ENCODE measurements at regions not wholly inside any gene's neighbourhood (a gene's known extent, or its start where the extent isn't known, plus 50 kb on each side); places are given as distances from the start of the nearest gene placed in this dataset.

DNA sequence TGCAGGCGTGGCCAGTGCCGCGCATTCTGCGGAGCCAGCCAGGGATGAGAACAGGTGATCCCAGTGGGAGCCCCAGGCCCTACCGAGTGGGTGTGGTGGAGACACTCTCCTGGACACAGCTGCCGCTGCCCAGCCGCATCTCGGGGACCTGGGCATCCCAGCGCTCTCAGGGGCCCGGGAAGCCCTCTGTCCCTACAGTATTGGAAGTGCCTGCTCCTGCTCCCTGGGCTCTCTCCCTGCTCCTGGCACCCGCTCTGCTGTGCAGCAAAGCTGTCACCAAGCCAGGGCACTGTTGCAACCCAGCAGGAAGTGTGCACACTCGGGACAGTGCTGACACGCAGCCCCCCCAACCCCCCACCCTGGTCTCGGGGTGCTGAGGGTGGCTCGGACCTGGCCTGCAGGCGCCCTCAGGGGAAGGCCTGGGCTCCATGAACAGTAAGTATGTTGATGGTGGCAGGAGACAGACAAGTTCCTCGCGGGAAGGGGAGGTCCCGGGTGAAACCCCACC lies 1177.4 kb upstream of the GBE1 start:
- no peak for TF ChIP-seq POLR2AphosphoS5 (IDR thresholded peaks at IDR 0.05)
- no peak for TF ChIP-seq EP300 (IDR thresholded peaks at IDR 0.05)
- TF ChIP-seq POLR2A (IDR thresholded peaks at IDR 0.05), result no peak
- TF ChIP-seq, protein P1, sequence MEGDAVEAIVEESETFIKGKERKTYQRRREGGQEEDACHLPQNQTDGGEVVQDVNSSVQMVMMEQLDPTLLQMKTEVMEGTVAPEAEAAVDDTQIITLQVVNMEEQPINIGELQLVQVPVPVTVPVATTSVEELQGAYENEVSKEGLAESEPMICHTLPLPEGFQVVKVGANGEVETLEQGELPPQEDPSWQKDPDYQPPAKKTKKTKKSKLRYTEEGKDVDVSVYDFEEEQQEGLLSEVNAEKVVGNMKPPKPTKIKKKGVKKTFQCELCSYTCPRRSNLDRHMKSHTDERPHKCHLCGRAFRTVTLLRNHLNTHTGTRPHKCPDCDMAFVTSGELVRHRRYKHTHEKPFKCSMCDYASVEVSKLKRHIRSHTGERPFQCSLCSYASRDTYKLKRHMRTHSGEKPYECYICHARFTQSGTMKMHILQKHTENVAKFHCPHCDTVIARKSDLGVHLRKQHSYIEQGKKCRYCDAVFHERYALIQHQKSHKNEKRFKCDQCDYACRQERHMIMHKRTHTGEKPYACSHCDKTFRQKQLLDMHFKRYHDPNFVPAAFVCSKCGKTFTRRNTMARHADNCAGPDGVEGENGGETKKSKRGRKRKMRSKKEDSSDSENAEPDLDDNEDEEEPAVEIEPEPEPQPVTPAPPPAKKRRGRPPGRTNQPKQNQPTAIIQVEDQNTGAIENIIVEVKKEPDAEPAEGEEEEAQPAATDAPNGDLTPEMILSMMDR (IDR thresholded peaks at IDR 0.05), result no peak
- Histone ChIP-seq H3K27ac (no peak overlapping the region), H3K36me3 (no peaks in the 10 kb centered on the region), H3K4me1 (no peaks in the 10 kb centered on the region), H3K9me3 (peaks cover 0 to 21% (median 1%) of the 10 kb centered on the region in 4 donors), H3K27me3 (no peaks in the 10 kb centered on the region), H3K4me3 (no peak overlapping the region)
- DNase-seq (peak in 1 of 2 donors; percentile 68), ATAC-seq (ENCODE audit: low FRiP score in 2 of 2) (peak; percentile 12 to 62)
- 91 to 94% methylated on average over 10 to 17 of the region's 19 CpGs for WGBS, 2 donors

DNA sequence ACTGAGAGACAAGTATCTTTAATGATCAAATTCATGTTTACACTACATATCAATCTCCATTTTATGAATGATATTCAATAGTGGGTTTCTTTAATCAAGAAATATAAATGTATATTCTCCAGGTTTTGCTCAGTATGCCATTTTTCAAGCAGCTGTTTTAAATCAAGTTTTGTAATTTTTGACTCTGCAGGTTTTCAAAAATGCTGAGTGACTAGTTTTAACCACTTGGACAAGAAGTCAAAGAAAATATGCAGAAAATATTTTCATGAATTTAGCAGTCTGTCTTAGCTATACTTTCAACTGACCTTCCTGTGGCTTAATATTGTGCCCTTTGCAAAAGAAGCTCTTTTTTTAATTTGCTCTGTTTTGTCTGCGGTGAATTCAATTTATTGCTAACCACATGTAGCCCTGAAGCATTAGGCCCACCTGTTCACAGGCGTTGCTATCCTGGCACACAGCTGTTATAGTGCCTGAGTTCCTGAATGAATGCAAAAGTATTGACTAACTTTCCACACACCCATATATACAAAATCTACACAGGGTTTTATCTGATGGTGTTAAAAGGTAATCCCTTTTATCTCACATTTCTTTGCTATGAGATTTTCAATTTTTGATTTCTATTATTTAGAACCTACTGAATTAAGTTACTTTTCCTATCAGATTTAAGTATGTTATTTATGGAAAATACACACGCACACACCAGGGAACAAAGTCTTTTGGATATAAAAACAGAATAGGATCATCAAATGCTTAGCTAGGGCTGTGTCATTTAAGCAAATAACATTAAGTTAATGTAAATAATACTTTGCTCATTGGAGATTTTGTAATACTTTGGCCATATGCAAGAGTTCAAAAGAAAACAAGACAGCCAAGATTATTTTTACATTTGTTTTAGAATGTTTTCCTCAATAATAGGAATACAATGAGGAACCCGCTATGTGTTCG lies 1166.1 kb upstream of the GBE1 start:
- no peaks in the 10 kb centered on the region for H3K36me3 ChIP-seq
- ATAC-seq (ENCODE audit: low FRiP score in 2 of 2) (no peak), DNase-seq (no peak)
- H3K4me1 ChIP-seq, result no peaks in the 10 kb centered on the region
- no peak overlapping the region for H3K4me3 ChIP-seq
- no peaks in the 10 kb centered on the region for H3K9me3 ChIP-seq
- no peak overlapping the region for H3K27ac ChIP-seq
- H3K27me3 ChIP-seq, result no peaks in the 10 kb centered on the region
- WGBS, 2 donors, result 77 to 79% methylated on average over 5 of the region's 5 CpGs
- no peak for TF ChIP-seq EP300 (IDR thresholded peaks at IDR 0.05)
- TF ChIP-seq POLR2A (IDR thresholded peaks at IDR 0.05), result no peak
- no peak for TF ChIP-seq POLR2AphosphoS5 (IDR thresholded peaks at IDR 0.05)
- TF ChIP-seq, protein P1 (IDR thresholded peaks at IDR 0.05), result no peak

DNA sequence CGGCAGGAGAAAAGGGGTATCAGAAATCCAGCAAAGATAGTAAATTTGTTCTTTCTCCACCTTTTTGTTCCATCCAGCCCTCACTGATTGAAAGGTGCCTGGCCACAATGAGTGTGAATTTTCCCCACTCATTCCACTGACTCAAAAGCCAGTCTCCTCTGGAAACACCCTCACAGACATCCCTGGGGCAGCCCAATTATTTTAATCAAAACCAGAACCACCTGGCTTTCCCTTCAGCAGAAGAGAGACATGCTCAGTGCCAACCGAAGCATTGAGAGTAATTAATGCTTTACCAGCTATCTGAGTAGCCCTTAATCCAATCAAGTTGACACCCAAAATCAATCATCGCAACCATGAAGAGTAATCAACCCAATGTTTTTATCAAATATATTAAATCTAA lies 1129.6 kb upstream of the GBE1 start:
- Histone ChIP-seq H3K9me3 (no peaks in the 10 kb centered on the region), H3K4me1 (no peaks in the 10 kb centered on the region), H3K27ac (no peak overlapping the region), H3K4me3 (no peak overlapping the region), H3K27me3 (no peaks in the 10 kb centered on the region), H3K36me3 (no peaks in the 10 kb centered on the region)
- TF ChIP-seq, protein P1 (IDR thresholded peaks at IDR 0.05), result no peak
- TF ChIP-seq POLR2A (IDR thresholded peaks at IDR 0.05), result no peak
- ATAC-seq (ENCODE audit: low FRiP score in 2 of 2) (no peak), DNase-seq (no peak)
- 65 to 94% methylated on average over 3 of the region's 3 CpGs for WGBS, 2 donors

DNA sequence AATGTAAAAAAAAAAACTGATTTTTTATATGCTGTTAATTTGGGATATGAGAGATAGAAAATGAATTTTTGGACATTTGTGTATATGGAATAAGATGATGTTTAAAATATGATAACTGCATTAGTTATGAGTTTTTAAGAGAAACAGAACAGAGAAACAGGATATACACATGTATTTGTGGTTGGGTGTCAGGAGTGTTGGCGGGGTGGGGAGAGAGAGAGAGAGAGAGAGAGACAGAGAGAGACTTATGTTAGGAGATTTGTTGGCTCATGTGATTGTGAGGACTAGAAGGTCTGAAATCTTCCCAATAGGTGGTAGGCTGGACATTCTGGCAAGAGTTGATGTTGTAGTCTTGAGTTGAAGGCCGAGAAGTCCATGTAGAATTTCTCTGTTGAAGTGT lies 1121.6 kb upstream of the GBE1 start:
- TF ChIP-seq POLR2AphosphoS5 (IDR thresholded peaks at IDR 0.05) (no peak), EP300 (IDR thresholded peaks at IDR 0.05) (no peak), POLR2A (IDR thresholded peaks at IDR 0.05) (no peak)
- TF ChIP-seq, protein P1 (IDR thresholded peaks at IDR 0.05), result no peak
- no peak for ATAC-seq (ENCODE audit: low FRiP score in 2 of 2)
- no peaks in the 10 kb centered on the region for H3K4me1 ChIP-seq
- no peak overlapping the region for H3K27ac ChIP-seq
- H3K27me3 ChIP-seq, result no peaks in the 10 kb centered on the region
- no peaks in the 10 kb centered on the region for H3K9me3 ChIP-seq
- no peaks in the 10 kb centered on the region for H3K36me3 ChIP-seq
- no peak for DNase-seq
- no peak overlapping the region for H3K4me3 ChIP-seq
- 79 to 91% methylated on average over 2 of the region's 2 CpGs for WGBS, 2 donors

Measured in upper lobe of left lung (tissue), 6 donors.